Kidney epithelial cell (primary cell): ENCODE measurements at regions not wholly inside any gene's neighbourhood (a gene's known extent, or its start where the extent isn't known, plus 50 kb on each side); places are given as distances from the start of the nearest gene placed in this dataset.
"Not testable (repeated sequence)": the region's sequence is repeated elsewhere in the genome, so short reads cannot be mapped to it uniquely, and the experiment has no call there.

Experiments
- DNase-seq: peaks from one replicate; pipeline ENCODE4 v3.0.0-alpha.2; 2010; ENCODE audit warnings: low read depth
- H3K27me3 ChIP-seq: 2 replicates; pipeline ENCODE4 v1.6.0; 2011; ENCODE audit warnings: low read length; ENCODE audit not compliant: control insufficient read depth, insufficient read depth
- H3K36me3 ChIP-seq: 2 replicates; pipeline ENCODE4 v1.5.1; 2011; ENCODE audit warnings: low read length; ENCODE audit not compliant: control insufficient read depth, insufficient read depth
- H3K4me3 ChIP-seq: 2 replicates; pipeline ENCODE4 v1.5.1; 2011; ENCODE audit warnings: low read depth, mild to moderate bottlenecking, control low read depth, low read length

DNA sequence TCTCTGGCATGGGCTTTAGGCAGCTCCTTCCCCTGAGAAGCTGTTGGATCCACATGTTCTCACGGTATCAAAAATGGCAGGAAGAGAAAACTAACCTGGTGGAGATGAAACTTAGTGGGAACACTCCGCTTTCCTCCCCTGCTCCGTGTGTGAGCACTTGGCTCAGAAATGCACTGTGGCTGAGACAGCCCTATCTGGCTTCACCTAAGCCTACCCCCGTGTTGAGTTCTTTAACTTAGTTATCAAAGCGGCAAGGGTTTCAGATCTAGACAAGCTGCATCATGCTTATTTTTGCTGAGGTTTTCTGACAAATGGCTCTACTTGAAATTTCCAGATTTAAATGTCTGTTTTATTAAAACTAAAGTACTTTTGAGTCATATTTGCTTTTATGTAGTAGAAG lies 221.6 kb upstream of the PLGLB2 start:
- not testable (repeated sequence) for H3K27me3 ChIP-seq, DNase-seq, H3K36me3 ChIP-seq, H3K4me3 ChIP-seq

DNA sequence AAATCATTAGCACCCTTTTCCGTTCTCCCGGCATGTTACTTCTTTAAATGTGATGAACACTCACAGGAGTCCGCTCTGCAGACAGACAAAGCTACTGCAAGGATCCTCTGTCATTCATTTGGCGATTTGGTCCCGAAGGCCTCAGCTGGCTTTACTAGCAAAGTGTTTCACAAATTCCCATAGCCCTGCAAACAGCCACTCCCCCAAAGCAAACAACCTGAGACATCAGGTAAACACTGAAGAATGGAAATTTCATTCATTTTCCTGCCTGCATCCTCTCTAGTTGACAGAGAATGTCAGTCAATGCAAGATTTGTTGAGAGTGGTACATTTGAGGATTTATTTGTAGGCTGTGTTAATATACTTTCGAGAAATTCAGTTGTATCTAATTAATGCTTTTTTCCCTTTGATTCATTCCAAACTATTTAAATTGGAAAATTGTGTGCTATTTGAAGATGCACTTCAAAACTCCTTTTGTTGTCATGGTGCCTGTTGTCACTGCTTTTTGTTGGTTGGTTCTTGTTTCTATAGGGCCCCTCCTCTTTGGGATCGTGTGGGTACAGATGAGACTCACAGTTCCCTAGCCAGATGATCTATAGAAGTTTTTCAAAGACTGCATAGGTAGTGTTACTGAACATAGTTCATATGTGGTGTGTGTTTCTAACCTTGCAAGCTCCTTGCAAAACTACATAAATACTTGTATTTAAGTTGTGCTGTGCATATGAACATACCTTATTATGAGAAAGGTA lies 215.7 kb upstream of the PLGLB2 start:
- H3K36me3 ChIP-seq, H3K27me3 ChIP-seq, DNase-seq, H3K4me3 ChIP-seq: not testable (repeated sequence)

DNA sequence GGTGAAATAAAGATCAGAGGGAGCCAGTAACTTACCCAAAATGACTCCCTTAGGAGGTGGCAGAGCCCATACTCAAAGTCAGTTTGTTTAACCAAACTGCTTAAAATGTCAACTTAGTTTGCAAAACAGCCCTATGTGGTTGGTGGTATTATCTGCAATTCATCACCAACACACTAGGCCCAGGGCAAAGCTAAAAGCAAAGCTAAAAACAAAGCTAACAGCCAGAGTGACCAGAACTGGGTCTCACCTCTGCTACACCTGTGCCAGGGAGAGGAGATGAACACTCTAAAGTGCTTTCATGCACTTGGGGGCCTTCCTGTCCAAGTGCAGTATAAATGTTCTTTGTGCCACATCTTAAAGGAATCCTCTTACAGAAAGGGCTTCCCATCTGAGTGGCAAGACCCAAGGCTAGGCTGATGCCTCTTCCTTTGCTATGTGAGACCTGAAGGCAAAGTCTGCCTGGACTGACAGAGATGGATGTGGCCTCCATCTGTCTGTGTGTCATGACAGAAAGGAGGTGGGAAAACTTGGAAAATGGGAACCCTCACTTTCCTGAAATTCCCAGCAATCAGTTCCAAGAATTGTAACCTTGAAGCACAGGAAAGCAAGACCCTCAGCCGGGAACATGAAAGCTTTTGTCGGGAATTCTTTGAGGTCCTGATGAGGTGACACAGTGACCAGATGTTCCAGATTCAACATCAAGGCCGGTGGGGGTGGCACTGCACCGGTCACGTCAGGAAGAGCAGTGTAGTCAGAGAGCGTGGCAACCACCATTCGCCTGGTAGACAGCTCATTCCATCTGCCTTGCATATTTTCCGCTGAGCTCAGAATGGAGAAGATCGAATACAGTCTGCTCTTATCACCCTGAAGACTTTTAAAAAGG lies 214.3 kb upstream of the PLGLB2 start:
- DNase-seq = peak; percentile 1
- H3K36me3 ChIP-seq, H3K4me3 ChIP-seq: not testable (repeated sequence)

DNA sequence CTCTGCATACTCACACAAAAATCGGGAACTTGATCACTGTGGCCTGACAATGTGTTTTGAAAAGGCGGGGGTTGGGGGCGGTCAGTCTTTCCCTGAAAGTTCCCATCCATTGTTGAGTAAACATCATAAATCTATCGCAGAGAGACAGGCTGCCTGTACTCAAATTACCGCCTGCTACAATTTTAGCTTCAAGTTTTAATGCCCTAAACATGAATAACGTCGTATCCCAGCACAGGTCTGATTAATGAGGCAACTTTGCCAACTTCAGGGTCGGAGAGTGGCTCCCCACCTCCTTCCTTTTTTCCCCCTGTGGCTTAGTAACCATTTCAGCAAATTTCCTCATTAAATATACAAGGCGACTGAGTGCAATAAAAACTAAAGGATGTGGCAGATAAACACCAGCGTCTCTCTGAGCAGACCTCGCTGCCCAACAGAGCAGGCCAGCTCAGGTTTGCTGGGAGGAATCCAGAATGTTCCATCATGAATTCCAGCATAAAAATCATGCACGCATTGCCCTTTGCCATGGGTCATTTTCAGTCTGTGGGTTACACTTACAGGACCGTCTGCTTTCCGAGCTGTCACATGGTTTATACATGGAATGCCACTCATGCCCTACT lies 213.5 kb upstream of the PLGLB2 start:
- not testable (repeated sequence) for H3K27me3 ChIP-seq, DNase-seq, H3K4me3 ChIP-seq, H3K36me3 ChIP-seq

More for the DNA sequence above, 214.3 kb upstream of the PLGLB2 start:
- not testable (repeated sequence) for H3K27me3 ChIP-seq

DNA sequence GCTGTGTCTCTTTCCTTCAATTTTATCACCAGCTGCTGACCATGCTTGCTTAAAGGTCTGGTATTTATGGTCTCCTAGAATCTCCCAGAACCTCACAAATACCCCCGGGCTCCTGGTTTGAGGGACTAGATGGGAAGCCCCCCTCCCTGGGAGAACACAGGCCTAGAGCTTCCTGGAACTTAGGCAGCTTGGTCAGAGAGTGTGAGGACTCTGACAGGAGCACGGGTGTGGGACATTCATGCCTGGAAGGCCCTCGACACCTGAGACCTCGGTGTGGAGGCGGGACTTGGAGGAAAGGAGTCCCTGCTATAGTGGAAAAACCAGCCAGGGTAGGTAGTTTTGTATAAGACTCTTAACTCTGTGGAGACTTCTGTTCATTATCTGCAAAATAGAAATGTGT lies 211.5 kb upstream of the PLGLB2 start:
- not testable (repeated sequence) for H3K27me3 ChIP-seq, H3K4me3 ChIP-seq, DNase-seq, H3K36me3 ChIP-seq

DNA sequence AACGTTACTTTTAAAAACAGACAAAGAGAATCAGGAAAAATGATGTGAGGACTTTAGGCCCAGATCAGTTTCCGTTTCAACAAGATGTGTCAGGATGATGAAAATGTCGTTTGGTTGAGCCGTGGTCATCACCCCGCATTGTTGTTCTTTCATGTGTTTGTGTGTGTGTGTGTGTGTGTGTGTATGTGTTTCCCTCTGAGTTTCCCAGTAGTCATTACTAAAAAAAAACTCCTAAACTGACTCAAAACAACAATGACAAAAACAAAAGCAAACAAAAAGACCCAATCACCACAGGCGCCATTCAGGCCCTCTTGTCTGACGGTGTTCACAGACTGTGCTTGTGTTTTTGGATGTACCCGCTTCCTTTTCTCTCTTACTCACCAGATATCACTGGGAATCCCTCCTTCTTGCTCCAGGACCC lies 210.6 kb upstream of the PLGLB2 start:
- not testable (repeated sequence) for H3K27me3 ChIP-seq, H3K4me3 ChIP-seq, DNase-seq, H3K36me3 ChIP-seq

DNA sequence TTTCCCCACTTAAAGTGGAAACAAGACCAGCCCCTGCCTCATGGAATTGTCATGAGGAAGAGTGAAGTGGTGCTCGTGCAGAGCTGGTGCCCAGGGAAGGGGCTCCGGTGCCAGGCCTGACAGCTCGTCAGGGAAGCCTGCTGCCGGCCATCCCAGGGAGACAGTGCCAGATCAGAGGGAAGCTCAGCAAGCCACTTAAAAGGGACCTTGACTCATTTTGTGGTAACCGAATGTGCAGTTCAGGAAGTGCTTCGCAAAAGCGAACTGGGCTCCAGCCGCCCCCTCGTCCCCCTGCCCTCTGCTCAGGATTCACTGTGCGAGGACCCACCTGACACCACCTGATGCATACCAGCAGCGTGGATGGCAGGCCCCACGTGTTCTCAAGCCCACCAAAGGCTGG lies 209.6 kb upstream of the PLGLB2 start:
- not testable (repeated sequence) for H3K27me3 ChIP-seq, H3K36me3 ChIP-seq, DNase-seq

DNA sequence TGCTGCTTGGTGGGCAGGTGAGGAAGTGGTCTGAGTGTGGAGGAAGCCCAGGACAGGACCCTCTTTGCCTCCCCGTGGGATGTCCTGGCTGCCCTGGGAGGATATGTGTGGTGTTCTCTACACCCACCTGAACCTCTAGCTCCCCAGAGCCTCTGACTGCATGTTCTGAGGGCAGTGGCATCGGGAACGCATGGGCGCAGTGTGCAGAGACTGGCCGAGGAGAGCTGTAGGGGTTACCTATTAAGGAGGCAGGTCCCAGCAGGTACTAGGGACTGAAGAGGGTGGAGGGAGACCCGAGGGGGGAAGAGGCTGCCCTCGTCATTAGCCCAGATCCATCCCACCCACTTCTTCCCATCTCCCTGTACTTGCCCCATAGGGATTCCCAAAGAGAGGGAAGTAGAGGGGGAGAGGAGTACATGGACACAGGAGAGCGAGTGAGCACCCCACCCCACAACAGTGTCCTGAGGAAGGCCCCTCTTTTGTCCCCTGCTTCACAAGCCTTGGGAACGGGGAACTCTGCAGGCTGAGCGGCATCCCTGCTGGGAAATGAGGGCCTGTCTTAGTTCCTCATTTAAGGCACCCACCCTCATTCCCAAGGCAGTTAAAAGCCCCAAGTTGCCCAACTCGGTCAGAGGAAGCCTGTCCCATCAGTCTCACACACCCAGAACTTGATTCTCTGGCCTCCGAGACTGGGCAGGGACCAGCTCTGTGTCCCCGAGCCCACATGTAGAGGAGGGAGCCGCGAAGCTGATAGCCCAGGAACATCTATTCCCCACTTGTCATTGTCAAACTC lies 208.5 kb upstream of the PLGLB2 start:
- H3K27me3 ChIP-seq, H3K4me3 ChIP-seq, H3K36me3 ChIP-seq, DNase-seq: not testable (repeated sequence)

More for the DNA sequence above, 209.6 kb upstream of the PLGLB2 start:
- not testable (repeated sequence) for H3K4me3 ChIP-seq

DNA sequence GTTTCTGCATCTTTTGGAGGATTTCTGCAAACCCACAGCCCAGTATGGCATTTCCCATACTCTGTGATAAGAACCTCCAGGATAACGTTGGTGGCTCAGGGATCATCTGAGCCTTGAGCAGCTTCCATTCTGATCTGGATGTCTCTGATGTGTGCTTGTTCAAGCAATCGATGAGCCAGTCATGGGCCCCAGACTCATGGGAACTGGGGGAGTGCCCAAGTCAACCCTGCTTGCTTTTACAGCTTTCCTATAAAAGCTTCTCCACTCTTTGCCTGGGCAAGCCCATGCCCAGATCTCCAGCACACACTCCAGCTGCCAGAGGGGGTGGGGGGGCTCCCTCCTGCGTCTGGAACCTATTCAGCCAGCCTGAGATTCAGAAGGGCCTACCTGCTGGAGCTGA lies 207.6 kb upstream of the PLGLB2 start:
- not testable (repeated sequence) for H3K27me3 ChIP-seq, H3K36me3 ChIP-seq, H3K4me3 ChIP-seq, DNase-seq

DNA sequence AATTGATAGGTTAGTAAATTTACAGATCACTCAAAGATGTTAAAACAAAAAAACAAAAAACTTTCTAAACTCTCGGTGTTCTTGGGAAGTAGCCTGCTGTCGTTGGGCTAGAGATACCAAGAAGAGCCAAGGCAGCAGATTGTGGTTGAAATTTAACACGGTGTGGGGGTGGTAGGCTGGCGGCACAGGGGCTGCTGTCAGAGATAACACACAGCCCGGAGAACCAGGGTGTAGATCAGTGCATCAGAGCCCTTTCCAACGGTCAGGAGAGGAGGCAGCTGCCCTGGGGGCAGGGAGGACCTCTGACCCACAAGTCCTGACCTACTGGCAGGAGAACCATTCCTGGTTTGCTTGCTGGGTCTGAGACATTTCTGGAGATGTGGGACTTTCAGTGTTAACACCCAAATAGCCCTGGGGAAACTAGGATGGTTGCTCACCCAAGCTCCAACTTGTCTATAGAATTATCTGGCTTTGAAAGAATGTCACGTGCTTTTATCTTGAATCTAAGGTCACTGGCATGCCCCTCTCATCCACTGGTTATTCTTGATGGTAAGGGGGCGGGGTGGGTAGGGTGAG lies 205.2 kb upstream of the PLGLB2 start:
- not testable (repeated sequence) for H3K36me3 ChIP-seq, DNase-seq, H3K4me3 ChIP-seq, H3K27me3 ChIP-seq

DNA sequence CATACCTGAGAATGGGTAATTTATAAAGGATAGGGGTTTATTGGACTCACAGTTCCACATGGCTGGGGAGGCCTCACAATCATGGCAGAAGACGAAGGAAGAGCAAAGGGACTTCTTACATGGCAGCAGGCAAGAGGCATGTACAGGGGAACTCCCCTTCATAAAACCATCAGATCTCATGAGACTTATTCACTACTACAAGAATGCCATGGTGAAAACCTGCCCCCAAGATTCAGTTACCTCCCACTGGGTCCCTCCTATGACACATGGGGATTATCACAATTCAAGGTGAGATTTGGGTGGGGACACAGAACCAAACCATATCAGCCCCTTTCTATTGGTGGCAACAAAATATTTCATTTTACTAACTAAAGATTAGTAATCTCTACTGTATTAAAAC lies 204.1 kb upstream of the PLGLB2 start:
- not testable (repeated sequence) for H3K36me3 ChIP-seq, H3K4me3 ChIP-seq, DNase-seq, H3K27me3 ChIP-seq

DNA sequence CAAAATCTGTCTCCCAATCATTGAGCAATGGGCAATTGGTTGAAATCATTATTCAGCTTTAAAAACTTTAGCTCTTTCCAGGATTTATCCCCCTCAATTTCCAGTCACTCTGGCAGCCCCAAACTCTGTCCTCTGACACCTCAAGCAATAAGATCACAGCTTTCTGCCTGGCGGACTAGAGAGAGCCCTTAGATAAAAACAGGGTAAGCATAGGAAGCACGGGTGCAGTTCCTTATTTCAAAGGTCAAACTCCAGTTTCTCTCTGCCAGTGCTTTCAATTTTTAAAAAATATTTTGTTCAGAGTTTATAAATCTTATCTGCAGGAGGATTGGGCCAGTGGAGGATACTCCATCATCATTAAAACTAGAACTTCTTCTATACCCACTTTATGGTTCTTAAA lies 200.8 kb upstream of the PLGLB2 start:
- H3K27me3 ChIP-seq, H3K36me3 ChIP-seq, DNase-seq, H3K4me3 ChIP-seq: not testable (repeated sequence)

DNA sequence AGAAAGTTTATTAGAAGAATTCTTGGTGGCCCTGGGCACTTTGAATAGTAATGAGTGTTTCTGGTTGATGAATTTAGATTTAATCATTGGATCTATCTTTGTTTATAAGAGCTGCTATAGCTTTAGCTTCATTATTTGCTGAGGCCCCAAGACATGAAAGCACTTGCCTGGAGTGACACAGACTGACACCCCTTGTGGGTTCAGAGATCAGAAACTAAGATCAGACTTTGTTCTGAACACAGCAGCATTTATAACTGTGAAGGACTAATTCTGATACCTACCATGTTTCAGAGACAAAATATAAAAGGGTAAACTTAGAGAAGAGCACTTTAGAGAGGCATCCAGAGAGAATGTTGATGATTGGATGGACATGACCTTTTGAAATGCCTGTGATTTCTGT lies 199.9 kb upstream of the PLGLB2 start:
- H3K36me3 ChIP-seq, H3K27me3 ChIP-seq, H3K4me3 ChIP-seq, DNase-seq: not testable (repeated sequence)
